Glomerular visceral epithelial cell (primary cell): ENCODE measurements at regions not wholly inside any gene's neighbourhood (a gene's known extent, or its start where the extent isn't known, plus 50 kb on each side); places are given as distances from the start of the nearest gene placed in this dataset.

Experiments used
- DNase-seq: peaks from one replicate; pipeline ENCODE4 v3.0.0-alpha.2; 2016; ENCODE audit errors: extremely low spot score

- DNase-seq = no peak
Observed at GRCh38 chr15:93880358-93880757, 351.0 kb upstream of the MCTP2 start.

GRCh38 chr15:93870583-93870982 is 360.8 kb upstream of the MCTP2 start:
- DNase-seq = no peak

- DNase-seq = no peak
Observed at GRCh38 chr15:93866948-93867347, 364.4 kb upstream of the MCTP2 start.

- DNase-seq = no peak
Observed at GRCh38 chr15:93866476-93866875, 364.9 kb upstream of the MCTP2 start.

- no peak for DNase-seq
Observed at GRCh38 chr15:93865586-93865985, 365.8 kb upstream of the MCTP2 start.

GRCh38 chr15:93862791-93863190 is 368.6 kb upstream of the MCTP2 start:
- no peak for DNase-seq

- no peak for DNase-seq
Observed at GRCh38 chr15:93861956-93862741, 369.2 kb upstream of the MCTP2 start.

- DNase-seq = no peak
Observed at GRCh38 chr15:93861413-93861812, 369.9 kb upstream of the MCTP2 start.

GRCh38 chr15:93860701-93861100 is 370.7 kb upstream of the MCTP2 start:
- DNase-seq = no peak

- no peak for DNase-seq
Observed at GRCh38 chr15:93859176-93859575, 372.2 kb upstream of the MCTP2 start.

- no peak for DNase-seq
Observed at GRCh38 chr15:93855181-93855826, 376.1 kb upstream of the MCTP2 start.

GRCh38 chr15:93854088-93854487 is 377.3 kb upstream of the MCTP2 start:
- no peak for DNase-seq

GRCh38 chr15:93852761-93853160 is 378.6 kb upstream of the MCTP2 start:
- DNase-seq = no peak

- DNase-seq = no peak
Observed at GRCh38 chr15:93848490-93848889, 382.9 kb upstream of the MCTP2 start.

GRCh38 chr15:93848076-93848475 is 383.3 kb upstream of the MCTP2 start:
- no peak for DNase-seq

GRCh38 chr15:93846148-93846547 is 385.2 kb upstream of the MCTP2 start:
- no peak for DNase-seq

GRCh38 chr15:93837450-93837849 is 393.9 kb upstream of the MCTP2 start:
- no peak for DNase-seq

- DNase-seq = no peak
Observed at GRCh38 chr15:93835344-93835743, 396.0 kb upstream of the MCTP2 start.

- DNase-seq = no peak
Observed at GRCh38 chr15:93831641-93832040, 399.7 kb upstream of the MCTP2 start.

GRCh38 chr15:93830221-93831080 is 400.9 kb upstream of the MCTP2 start:
- no peak for DNase-seq

- DNase-seq = no peak
Observed at GRCh38 chr15:93829115-93829870, 402.1 kb upstream of the MCTP2 start.

- no peak for DNase-seq
Observed at GRCh38 chr15:93826790-93827189, 404.6 kb upstream of the MCTP2 start.
